Naive thymus-derived CD4-positive, alpha-beta T cell (primary cell): ENCODE measurements at regions not wholly inside any gene's neighbourhood (a gene's known extent, or its start where the extent isn't known, plus 50 kb on each side); places are given as distances from the start of the nearest gene placed in this dataset.
A peak's percentile ranks its signal among the peaks of the same experiment; 100 is the strongest.
"Not testable (repeated sequence)": the region's sequence is repeated elsewhere in the genome, so short reads cannot be mapped to it uniquely, and the experiment has no call there.

Experiments used
- ATAC-seq: fragments of 150-1000 bp; cut with Tn5 transposase; 2 replicates; pipeline ENCODE4 v1.10.0; 2021; ENCODE audit warnings: mild to moderate bottlenecking, moderate library complexity
- CTCF ChIA-PET: fragments of 350-600 bp; sonication (Branson Sonifier 250); formaldehyde crosslinking; loops from one replicate; lab custom pipeline; 2021; ENCODE audit warnings: antibody characterized with exemption; lab: Charles Lee
- POLR2A ChIA-PET: fragments of 350-600 bp; sonication (Branson Sonifier 250); formaldehyde crosslinking; loops from one replicate; lab custom pipeline; 2021; ENCODE audit warnings: antibody characterized with exemption, inconsistent platforms; lab: Charles Lee
- DNase-seq, 9 donors: peaks; one replicate each; pipeline versions ENCODE4 v3.0.0 to v3.0.0-alpha.2; 2020 to 2022; ENCODE audit warnings: mixed read lengths in 1 of 9
- H3K27ac ChIP-seq: one replicate; pipeline ENCODE4 v1.7.0; 2013; ENCODE audit warnings: mild to moderate bottlenecking, low read depth, low read length, moderate library complexity
- H3K27me3 ChIP-seq, 2 donors: one replicate each; pipeline ENCODE4 v1.7.0; 2013; ENCODE audit warnings: low read length in 2 of 2, mild to moderate bottlenecking in 2 of 2, moderate library complexity in 2 of 2; ENCODE audit not compliant: control insufficient read depth in 2 of 2, insufficient read depth in 2 of 2
- H3K36me3 ChIP-seq, 3 experiments: 1 replicate in 2 of 3; 2 replicates in 1 of 3; pipeline ENCODE4 v1.7.0; 2013; ENCODE audit warnings: low read length in 3 of 3, mild to moderate bottlenecking in 3 of 3, moderate library complexity in 1 of 3; ENCODE audit not compliant: insufficient read depth in 3 of 3, control insufficient read depth in 2 of 3
- H3K4me1 ChIP-seq, 2 donors: one replicate each; pipeline ENCODE4 v1.7.0; 2013; ENCODE audit warnings: low read length in 2 of 2, mild to moderate bottlenecking in 2 of 2, moderate library complexity in 1 of 2; ENCODE audit not compliant: control insufficient read depth in 2 of 2, insufficient read depth in 2 of 2
- H3K4me3 ChIP-seq: 2 replicates; pipeline ENCODE4 v1.7.0; 2013; ENCODE audit warnings: mild to moderate bottlenecking, low read length
- H3K9me3 ChIP-seq, 3 experiments: 1 replicate in 2 of 3; 2 replicates in 1 of 3; pipeline ENCODE4 v1.7.0; 2013; ENCODE audit warnings: low read length in 3 of 3; ENCODE audit not compliant: control insufficient read depth in 2 of 3
- H3K27ac Mint-ChIP-seq, 9 donors: one replicate each; pipeline ENCODE4 v1.8.0; 2020 to 2022; ENCODE audit warnings: mixed read lengths in 9 of 9, mild to moderate bottlenecking in 8 of 9, moderate library complexity in 5 of 9, inconsistent platforms in 2 of 9
- H3K27me3 Mint-ChIP-seq, 5 donors: one replicate each; pipeline ENCODE4 v1.8.0; 2021 to 2022; ENCODE audit warnings: mixed read lengths in 5 of 5, mild to moderate bottlenecking in 1 of 5
- H3K36me3 Mint-ChIP-seq, 5 donors: one replicate each; pipeline ENCODE4 v1.8.0; 2020 to 2022; ENCODE audit warnings: mixed read lengths in 5 of 5, mild to moderate bottlenecking in 3 of 5, inconsistent platforms in 1 of 5
- H3K4me1 Mint-ChIP-seq, 7 donors: one replicate each; pipeline ENCODE4 v1.8.0; 2020 to 2022; ENCODE audit warnings: mixed read lengths in 7 of 7, mild to moderate bottlenecking in 3 of 7, inconsistent platforms in 1 of 7
- H3K4me3 Mint-ChIP-seq, 10 donors: one replicate each; pipeline ENCODE4 v1.8.0; 2020 to 2022; ENCODE audit warnings: mild to moderate bottlenecking in 10 of 10, mixed read lengths in 10 of 10, moderate library complexity in 6 of 10, inconsistent platforms in 2 of 10
- H3K9me3 Mint-ChIP-seq, 11 donors: one replicate each; pipeline ENCODE4 v1.8.0; 2020 to 2022; ENCODE audit warnings: mixed read lengths in 11 of 11, mild to moderate bottlenecking in 4 of 11, inconsistent platforms in 1 of 11, moderate library complexity in 1 of 11
- intact Hi-C, 2 donors: fragments of 100-400 bp; cut with micrococcal nuclease; formaldehyde crosslinking; loops; one replicate each; pipeline ENCODE4 v1.15.1; 2023

GRCh38 chr16:46519063-46519462, 102.1 kb downstream of the SHCBP1 start:
- Mint-ChIP-seq H3K36me3 (no peaks in the 10 kb centered on the region), H3K27ac (no peak overlapping the region), H3K4me3 (no peak overlapping the region), H3K4me1 (no peaks in the 10 kb centered on the region), H3K27me3 (no peaks in the 10 kb centered on the region), H3K9me3 (peaks cover 0 to 22% (median 6%) of the 10 kb centered on the region in 11 donors)
- ChIA-PET POLR2A (no interaction called here), CTCF (no interaction called here)
- ATAC-seq (no peak), DNase-seq (no peak)
- Histone ChIP-seq H3K4me3 (no peak overlapping the region), H3K9me3 (no peaks in the 10 kb centered on the region), H3K27me3 (no peaks in the 10 kb centered on the region), H3K4me1 (no peaks in the 10 kb centered on the region), H3K36me3 (no peaks in the 10 kb centered on the region), H3K27ac (no peak overlapping the region)
- intact Hi-C loops = no loop called here

GRCh38 chr16:46496701-46497100, 124.5 kb downstream of the SHCBP1 start:
- CTCF ChIA-PET = no interaction called here

GRCh38 chr16:46482895-46483294, 138.3 kb downstream of the SHCBP1 start:
- Histone ChIP-seq H3K9me3 (peaks cover 0 to 3% (median 0%) of the 10 kb centered on the region in 3 experiments), H3K27me3 (no peaks in the 10 kb centered on the region), H3K4me3 (no peak overlapping the region), H3K36me3 (no peaks in the 10 kb centered on the region), H3K27ac (no peak overlapping the region), H3K4me1 (no peaks in the 10 kb centered on the region)
- peaks cover 0 to 4% (median 0%) of the 10 kb centered on the region in 5 donors for H3K36me3 Mint-ChIP-seq
- H3K9me3 Mint-ChIP-seq = peaks cover 1 to 74% (median 24%) of the 10 kb centered on the region in 11 donors
- intact Hi-C loops = no loop called here
- no peak overlapping the region for H3K4me3 Mint-ChIP-seq
- DNase-seq (no peak), ATAC-seq (no peak)
- H3K27ac Mint-ChIP-seq = no peak overlapping the region
- no peaks in the 10 kb centered on the region for H3K4me1 Mint-ChIP-seq
- H3K27me3 Mint-ChIP-seq = peaks cover 0 to 10% (median 0%) of the 10 kb centered on the region in 5 donors
- CTCF ChIA-PET = no interaction called here
- POLR2A ChIA-PET = interaction anchor here (0.6 kb wide), 1 partner anchor 8 kb away, joined by 3 read pairs; no protein-coding TSS in a partner anchor

More at GRCh38 chr16:46496701-46497100, 124.5 kb downstream of the SHCBP1 start:
- no peak overlapping the region for H3K4me3 Mint-ChIP-seq
- ATAC-seq (no peak), DNase-seq (no peak)
- intact Hi-C loops = no loop called here
- no peaks in the 10 kb centered on the region for H3K9me3 ChIP-seq
- no peaks in the 10 kb centered on the region for H3K4me1 Mint-ChIP-seq
- H3K36me3 ChIP-seq = no peaks in the 10 kb centered on the region
- H3K27ac Mint-ChIP-seq = no peak overlapping the region
- POLR2A ChIA-PET = no interaction called here
- H3K4me3 ChIP-seq = no peak overlapping the region
- H3K27ac ChIP-seq = no peak overlapping the region
- H3K4me1 ChIP-seq = no peaks in the 10 kb centered on the region
- no peaks in the 10 kb centered on the region for H3K27me3 ChIP-seq
- peaks cover 0 to 14% (median 5%) of the 10 kb centered on the region in 11 donors for H3K9me3 Mint-ChIP-seq
- no peaks in the 10 kb centered on the region for H3K36me3 Mint-ChIP-seq
- H3K27me3 Mint-ChIP-seq = no peaks in the 10 kb centered on the region

DNA sequence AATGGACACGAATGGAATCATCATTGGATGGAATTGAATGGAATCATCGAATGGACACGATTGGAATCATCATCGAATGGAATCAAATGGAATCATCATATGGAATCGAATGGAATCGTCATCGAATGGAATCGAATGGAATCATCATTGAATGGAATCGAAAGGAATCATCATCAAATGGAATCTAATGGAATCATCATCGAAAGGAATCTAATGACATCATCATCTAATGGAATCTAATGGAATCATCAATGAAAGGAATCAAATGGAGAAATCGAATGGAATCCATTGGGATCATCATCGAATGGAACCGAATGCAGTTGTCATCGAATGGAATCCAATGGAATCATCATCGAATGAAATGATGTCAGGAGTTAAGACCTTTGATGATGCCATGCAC, 154.9 kb downstream of the SHCBP1 start:
- DNase-seq = no peak
- H3K27ac Mint-ChIP-seq = no peak overlapping the region
- no peaks in the 10 kb centered on the region for H3K4me1 Mint-ChIP-seq
- Histone ChIP-seq H3K4me1 (no peaks in the 10 kb centered on the region), H3K27ac (no peak overlapping the region), H3K36me3 (no peaks in the 10 kb centered on the region), H3K4me3 (no peak overlapping the region), H3K9me3 (peaks cover 0 to 13% (median 0%) of the 10 kb centered on the region in 3 experiments), H3K27me3 (no peaks in the 10 kb centered on the region)
- ChIA-PET POLR2A (no interaction called here), CTCF (no interaction called here)
- H3K27me3 Mint-ChIP-seq = peaks cover 0 to 1% (median 0%) of the 10 kb centered on the region in 5 donors
- no peak for ATAC-seq
- H3K9me3 Mint-ChIP-seq = peaks cover 6 to 56% (median 39%) of the 10 kb centered on the region in 11 donors
- H3K36me3 Mint-ChIP-seq = peaks cover 0 to 25% (median 0%) of the 10 kb centered on the region in 5 donors
- no peak overlapping the region for H3K4me3 Mint-ChIP-seq
- intact Hi-C loops = no loop called here

- H3K4me1 Mint-ChIP-seq, ATAC-seq, H3K27me3 Mint-ChIP-seq, H3K27me3 ChIP-seq, H3K36me3 ChIP-seq, H3K36me3 Mint-ChIP-seq, DNase-seq, intact Hi-C loops, H3K4me1 ChIP-seq, H3K27ac ChIP-seq, POLR2A ChIA-PET, H3K4me3 Mint-ChIP-seq, H3K9me3 ChIP-seq, H3K27ac Mint-ChIP-seq, H3K4me3 ChIP-seq: not testable (repeated sequence)
- H3K9me3 Mint-ChIP-seq = peaks cover 0 to 17% (median 11%) of the 10 kb centered on the region in 11 donors
- CTCF ChIA-PET = interaction anchor here (0.7 kb wide), 1 partner anchor 1586 kb away, joined by 3 read pairs; no protein-coding TSS in a partner anchor
Observed at GRCh38 chr16:46454801-46455200, 166.4 kb downstream of the SHCBP1 start.

- Histone ChIP-seq H3K4me1 (no peaks in the 10 kb centered on the region), H3K27me3 (no peaks in the 10 kb centered on the region), H3K4me3 (no peak overlapping the region), H3K27ac (no peak overlapping the region), H3K9me3 (peaks cover 0 to 15% (median 0%) of the 10 kb centered on the region in 3 experiments), H3K36me3 (no peaks in the 10 kb centered on the region)
- Mint-ChIP-seq H3K27ac (peak overlapping the region in 1 of 9 donors; percentile 54), H3K27me3 (peaks cover 6 to 31% (median 25%) of the 10 kb centered on the region in 5 donors), H3K9me3 (peaks cover 0 to 51% (median 15%) of the 10 kb centered on the region in 11 donors), H3K4me1 (peaks cover 0 to 2% (median 0%) of the 10 kb centered on the region in 7 donors), H3K36me3 (peaks cover 0 to 4% (median 0%) of the 10 kb centered on the region in 5 donors), H3K4me3 (peak overlapping the region in 1 of 10 donors; percentile 66)
- ChIA-PET CTCF (no interaction called here), POLR2A (no interaction called here)
- intact Hi-C loops = no loop called here
- DNase-seq (no peak), ATAC-seq (no peak)
Observed at GRCh38 chr16:46428108-46429061, 192.8 kb downstream of the SHCBP1 start.
